Stimulated activated CD8-positive, alpha-beta memory T cell treated with anti-CD3 and anti-CD28 coated beads, Interleukin-15, amount 100 ng/mL, for 4 hours (primary cell): ENCODE measurements at regions not wholly inside any gene's neighbourhood (a gene's known extent, or its start where the extent isn't known, plus 50 kb on each side); places are given as distances from the start of the nearest gene placed in this dataset.
"Not testable (repeated sequence)": the region's sequence is repeated elsewhere in the genome, so short reads cannot be mapped to it uniquely, and the experiment has no call there.

Source experiments
- DNase-seq, 2 donors: peaks; one replicate each; pipeline ENCODE4 v3.0.0-alpha.2; 2020; ENCODE audit warnings: low read depth in 2 of 2

GRCh38 chr1:29569971-29570634 is 333.8 kb downstream of the PTPRU start:
- DNase-seq = no peak

- no peak for DNase-seq
These were observed 330.9 kb downstream of the PTPRU start for GRCh38 chr1:29567257-29567656.

GRCh38 chr1:29565490-29565889 is 329.2 kb downstream of the PTPRU start:
- DNase-seq = no peak

GRCh38 chr1:29563571-29563970 is 327.2 kb downstream of the PTPRU start:
- DNase-seq = no peak

GRCh38 chr1:29563092-29563491 is 326.8 kb downstream of the PTPRU start:
- DNase-seq = no peak

GRCh38 chr1:29559056-29559455 is 322.7 kb downstream of the PTPRU start:
- no peak for DNase-seq

GRCh38 chr1:29557701-29558600 is 321.6 kb downstream of the PTPRU start:
- DNase-seq = no peak

GRCh38 chr1:29557066-29557465 is 320.7 kb downstream of the PTPRU start:
- no peak for DNase-seq

- DNase-seq = no peak
These were observed 320.3 kb downstream of the PTPRU start for GRCh38 chr1:29556657-29557056.

GRCh38 chr1:29555043-29555620 is 318.8 kb downstream of the PTPRU start:
- DNase-seq = no peak

- DNase-seq = no peak
These were observed 318.0 kb downstream of the PTPRU start for GRCh38 chr1:29554208-29554778.

- no peak for DNase-seq
These were observed 315.0 kb downstream of the PTPRU start for GRCh38 chr1:29551123-29551936.

GRCh38 chr1:29550119-29550841 is 314.0 kb downstream of the PTPRU start:
- DNase-seq = no peak

GRCh38 chr1:29549728-29550118 is 313.4 kb downstream of the PTPRU start:
- DNase-seq = not testable (repeated sequence)

- DNase-seq = no peak
These were observed 312.7 kb downstream of the PTPRU start for GRCh38 chr1:29549001-29549400.

GRCh38 chr1:29548091-29548490 is 311.8 kb downstream of the PTPRU start:
- DNase-seq = no peak

- DNase-seq = no peak
These were observed 311.0 kb downstream of the PTPRU start for GRCh38 chr1:29547300-29547699.

GRCh38 chr1:29546496-29546895 is 310.2 kb downstream of the PTPRU start:
- DNase-seq = no peak

GRCh38 chr1:29544406-29544805 is 308.1 kb downstream of the PTPRU start:
- DNase-seq = no peak

- DNase-seq = no peak
These were observed 307.3 kb downstream of the PTPRU start for GRCh38 chr1:29543586-29543985.

GRCh38 chr1:29542548-29542947 is 306.2 kb downstream of the PTPRU start:
- DNase-seq = no peak
